ENCODE measurements at regions not wholly inside any gene's neighbourhood (a gene's known extent, or its start where the extent isn't known, plus 50 kb on each side); places are given as distances from the start of the nearest gene placed in this dataset.

- TF ChIP-seq POLR2A (IDR thresholded peaks at IDR 0.05) (no peak), CTCF (IDR thresholded peaks at IDR 0.05) (no peak), EP300 (IDR thresholded peaks at IDR 0.05) (no peak)
Observed at GRCh38 chr4:108261026-108261425, 92.3 kb upstream of the LEF1 start.
